T-helper 1 cell treated with Interleukin-12 subunit alpha and Interleukin-12 subunit beta and Interleukin-4 antibody, amounts not matched to agents 30 ng/mL and 1 ng/mL, for 36 hours (primary cell): ENCODE measurements at regions not wholly inside any gene's neighbourhood (a gene's known extent, or its start where the extent isn't known, plus 50 kb on each side); places are given as distances from the start of the nearest gene placed in this dataset.

ENCODE experiments used
- intact Hi-C: fragments of 100-400 bp; cut with micrococcal nuclease; formaldehyde crosslinking; loops from one replicate; pipeline ENCODE4 v1.15.1; 2024

DNA sequence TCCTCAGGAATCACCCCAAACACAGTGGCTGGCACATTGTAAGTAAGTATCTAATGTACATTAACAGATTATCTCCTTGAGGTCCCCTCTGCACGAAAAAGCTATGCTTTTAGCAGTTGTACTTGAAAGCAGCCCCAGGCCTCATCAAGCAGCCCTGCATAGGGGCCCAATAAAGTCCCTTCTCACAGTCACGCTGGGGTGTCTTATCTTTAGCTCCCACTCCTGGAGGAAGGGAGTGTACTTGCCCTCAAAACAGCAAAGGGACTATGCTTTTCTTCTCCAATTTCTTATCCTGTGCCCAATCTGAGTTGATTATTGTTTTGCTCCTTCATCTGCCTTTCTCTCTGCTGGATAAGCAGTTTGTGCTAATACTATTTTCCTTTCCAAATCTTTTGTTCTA, 168.8 kb upstream of the PLXNA2 start:
- intact Hi-C loops: no loop called here

DNA sequence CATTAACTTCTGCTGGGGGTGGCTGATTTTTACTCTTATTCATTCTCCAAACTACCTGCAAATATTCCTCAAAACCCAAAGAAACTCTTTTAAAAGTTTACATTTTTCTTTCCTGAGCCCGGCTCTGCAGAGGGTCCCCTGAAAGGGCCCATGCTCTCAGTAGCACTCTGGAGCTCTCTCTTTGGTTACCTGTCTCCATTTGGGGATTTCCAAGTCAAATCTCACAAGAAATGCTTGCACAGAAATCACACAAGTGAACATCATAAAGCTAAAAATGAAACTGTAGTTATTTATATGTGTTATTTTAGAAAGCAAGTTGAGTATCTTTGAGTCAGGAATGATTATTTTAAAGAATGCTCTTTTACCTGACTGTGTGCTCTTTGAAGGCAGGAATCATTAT, 174.5 kb upstream of the PLXNA2 start:
- intact Hi-C loops: no loop called here

DNA sequence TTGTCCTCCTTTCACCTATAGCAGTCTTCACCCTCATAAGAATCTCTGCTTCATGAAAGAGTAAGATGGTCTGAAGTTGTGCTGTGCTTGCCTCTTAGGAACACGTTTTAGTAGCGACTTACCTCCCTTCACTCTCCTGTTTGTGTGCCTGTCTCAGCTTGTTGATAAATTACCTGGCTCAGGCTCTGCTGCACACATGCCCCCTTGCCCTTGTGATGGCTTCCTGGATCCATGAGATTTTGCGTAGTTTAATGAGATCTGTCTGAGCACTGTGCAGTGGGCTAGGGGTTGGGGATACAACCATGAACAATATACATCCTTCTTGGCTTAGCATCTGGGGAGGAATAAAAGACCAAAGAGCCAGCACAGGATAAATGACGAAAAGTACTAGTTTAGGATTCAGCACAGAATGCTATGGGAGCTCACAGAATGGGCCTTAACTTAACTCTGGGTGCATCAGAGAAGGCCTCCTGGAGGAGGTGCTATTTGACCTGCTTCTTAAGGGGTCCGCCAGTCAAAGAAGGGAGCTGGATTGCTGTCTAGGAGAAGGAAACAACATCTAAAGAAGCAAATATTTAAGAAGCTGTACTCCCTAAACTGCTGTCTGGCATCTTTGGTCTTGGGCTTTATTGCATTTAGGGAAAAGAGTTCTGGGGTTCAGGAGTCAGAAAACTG, 175.7 kb upstream of the PLXNA2 start:
- intact Hi-C loops: no loop called here

DNA sequence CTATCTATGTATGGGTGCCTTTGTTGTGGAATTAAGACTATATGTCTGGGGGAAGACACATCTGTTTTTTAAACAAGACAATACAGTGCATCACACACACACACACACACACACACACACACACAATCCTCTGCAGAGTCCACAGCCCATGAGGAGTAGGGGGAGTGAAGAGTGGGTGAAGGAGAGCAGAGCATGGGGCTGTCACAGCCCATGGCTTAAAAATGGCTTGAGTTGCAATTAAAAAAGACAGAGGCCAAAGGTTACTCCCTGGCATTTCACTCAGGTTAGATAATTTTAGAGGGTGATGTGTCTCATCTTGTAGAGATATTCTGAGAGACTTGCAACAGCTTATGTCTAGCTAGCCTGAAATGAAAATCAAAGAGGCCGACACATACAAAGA, 176.5 kb upstream of the PLXNA2 start:
- intact Hi-C loops: no loop called here

DNA sequence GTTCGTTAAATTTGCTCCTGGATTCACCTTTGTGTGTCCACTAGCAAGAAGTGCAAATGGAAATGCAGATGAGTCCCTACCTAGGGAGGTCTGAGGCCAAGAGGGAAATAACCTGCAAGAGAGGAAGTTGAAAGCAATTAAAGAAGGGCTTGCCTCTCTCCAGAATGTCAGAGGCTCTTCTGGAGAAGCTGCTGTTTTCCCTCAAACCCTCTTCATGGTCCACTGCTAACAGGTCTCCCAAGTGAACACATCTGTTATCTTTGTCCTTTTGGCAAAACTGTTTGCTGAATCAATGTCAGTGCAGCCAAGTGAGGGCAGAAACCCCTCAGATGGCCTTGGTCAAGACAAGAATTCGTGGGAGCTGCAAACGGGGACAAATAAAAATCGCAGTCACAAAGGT, 177.3 kb upstream of the PLXNA2 start:
- intact Hi-C loops: no loop called here

DNA sequence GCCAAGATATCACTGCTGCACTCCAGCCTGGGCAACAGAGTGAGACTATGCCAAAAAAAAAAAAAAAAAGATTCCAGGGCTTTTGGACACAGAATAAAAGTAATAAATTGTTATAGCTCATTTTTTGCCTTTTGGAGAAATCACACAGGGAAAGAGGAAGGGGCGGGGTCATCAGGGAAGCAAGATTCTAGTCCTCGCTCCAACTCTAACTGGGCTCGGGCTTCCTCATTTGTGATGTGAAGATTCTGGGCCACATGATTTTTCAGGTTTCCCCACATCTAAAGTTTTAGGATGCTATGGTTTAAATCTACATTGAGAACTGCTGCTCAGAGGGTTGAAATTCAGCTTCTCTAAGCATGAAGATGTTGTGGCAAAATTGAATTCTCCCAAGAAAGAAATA, 179.3 kb upstream of the PLXNA2 start:
- intact Hi-C loops: no loop called here

DNA sequence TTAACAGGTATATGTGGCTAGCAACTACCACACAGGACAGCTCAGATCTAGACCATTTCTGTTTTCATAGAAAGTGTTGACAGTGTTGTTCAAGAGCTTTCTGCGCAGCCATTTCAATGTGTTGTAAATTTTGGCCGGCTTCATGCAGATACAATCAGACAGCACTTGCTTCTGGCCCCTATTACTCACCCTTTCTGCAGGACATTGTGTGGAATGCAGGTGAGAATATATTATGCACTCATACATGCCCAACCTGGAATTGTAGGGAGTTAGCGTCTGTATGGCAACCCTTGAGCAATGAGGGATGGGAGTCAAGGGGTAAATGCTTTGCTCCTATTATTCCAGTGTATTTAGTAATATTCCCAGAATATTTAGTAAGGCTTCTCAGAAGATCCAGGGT, 180.9 kb upstream of the PLXNA2 start:
- intact Hi-C loops: no loop called here

DNA sequence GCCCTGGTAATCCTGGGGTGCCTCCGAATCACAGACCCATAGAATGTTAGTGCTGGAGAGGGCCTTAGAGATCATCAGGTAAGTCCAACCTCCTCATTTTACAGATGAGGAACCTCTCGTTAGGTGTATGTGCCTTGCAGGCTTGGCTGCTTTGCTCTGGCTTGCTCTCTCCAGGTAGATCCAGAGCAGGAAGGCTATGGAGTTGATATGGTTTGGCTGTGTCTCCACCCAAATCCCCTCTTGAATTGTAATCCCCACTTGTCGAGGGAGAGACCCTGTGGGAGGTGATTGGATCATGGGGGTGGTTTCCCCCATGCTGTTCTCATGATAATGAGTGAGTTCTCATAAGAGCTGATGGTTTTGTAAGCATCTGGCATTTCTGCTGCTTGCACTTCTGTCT, 186.0 kb upstream of the PLXNA2 start:
- intact Hi-C loops: no loop called here

DNA sequence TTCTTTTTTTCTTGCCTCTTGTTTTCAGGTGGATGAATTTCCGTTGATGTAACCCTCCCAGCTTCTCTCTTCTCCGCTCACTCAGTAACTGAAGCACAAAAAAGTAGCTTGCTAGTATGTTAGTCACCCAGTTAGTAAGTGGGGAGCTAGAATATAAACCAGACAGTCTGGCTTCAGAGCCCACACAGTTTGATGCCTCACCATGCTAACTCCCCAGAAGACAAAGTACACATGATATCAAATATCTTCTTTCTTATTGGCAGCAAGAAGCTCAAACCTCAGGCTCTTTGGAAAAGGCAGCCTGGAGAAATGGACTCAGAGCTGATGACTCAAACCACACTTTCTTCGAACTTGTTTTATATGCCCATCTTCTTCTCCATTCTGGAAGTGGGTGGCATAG, 187.5 kb upstream of the PLXNA2 start:
- intact Hi-C loops: no loop called here

DNA sequence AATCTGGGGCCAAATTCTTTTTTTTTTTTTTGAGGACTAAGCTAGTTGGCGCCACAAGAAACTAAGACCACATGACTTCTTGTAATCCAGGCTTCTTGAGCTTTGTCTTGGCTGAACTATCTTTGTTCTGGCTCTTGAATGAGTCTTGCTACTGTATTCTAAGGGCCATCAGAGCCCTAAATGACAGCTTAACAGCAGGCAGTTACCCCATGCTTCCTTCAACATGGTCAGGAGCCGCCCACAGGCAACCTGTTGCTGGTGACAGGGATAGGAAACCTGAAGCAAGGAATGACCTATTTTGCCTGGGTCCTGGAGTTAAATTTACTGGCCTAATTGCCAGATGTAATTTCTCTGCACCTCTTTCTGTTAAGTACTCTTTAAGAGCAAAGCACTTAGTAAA, 188.2 kb upstream of the PLXNA2 start:
- intact Hi-C loops: no loop called here

DNA sequence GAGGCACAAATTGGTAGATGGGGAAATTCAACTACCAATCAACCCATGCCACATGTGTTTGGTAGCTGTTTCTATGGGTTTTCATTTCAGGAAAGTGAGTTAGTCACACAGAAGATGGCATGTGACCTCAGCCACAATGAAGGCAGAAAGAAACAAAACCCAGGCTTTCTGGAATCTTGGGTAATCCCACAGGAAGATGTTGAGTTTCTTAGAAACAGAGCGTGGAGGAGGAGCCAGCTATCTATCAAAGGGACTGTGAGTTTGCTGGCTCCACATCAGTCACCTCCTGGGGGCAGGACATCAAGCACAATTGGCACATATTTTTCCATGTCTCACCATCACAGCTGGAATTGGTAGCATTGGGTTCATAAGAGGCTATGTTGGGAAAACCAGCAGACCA, 188.9 kb upstream of the PLXNA2 start:
- intact Hi-C loops: no loop called here

DNA sequence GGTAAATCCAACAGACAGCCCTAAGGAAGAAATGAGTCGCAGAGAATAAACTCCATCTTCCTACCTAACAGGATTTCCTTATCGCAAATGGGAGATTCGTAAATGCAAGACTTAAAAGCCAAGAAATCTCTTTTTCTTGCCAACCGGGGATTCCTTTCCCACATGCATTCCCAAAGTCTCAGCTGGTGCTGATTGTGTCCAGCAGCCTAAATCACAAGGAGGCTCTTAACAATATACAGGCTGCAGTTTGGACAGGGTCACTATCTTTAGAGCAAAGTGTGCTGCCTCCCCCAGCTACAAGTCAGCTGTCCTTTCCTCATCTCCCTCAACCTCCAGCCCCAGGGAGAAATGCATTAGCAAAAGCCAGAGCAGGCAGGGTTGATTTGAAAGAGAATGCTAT, 189.8 kb upstream of the PLXNA2 start:
- intact Hi-C loops: no loop called here

DNA sequence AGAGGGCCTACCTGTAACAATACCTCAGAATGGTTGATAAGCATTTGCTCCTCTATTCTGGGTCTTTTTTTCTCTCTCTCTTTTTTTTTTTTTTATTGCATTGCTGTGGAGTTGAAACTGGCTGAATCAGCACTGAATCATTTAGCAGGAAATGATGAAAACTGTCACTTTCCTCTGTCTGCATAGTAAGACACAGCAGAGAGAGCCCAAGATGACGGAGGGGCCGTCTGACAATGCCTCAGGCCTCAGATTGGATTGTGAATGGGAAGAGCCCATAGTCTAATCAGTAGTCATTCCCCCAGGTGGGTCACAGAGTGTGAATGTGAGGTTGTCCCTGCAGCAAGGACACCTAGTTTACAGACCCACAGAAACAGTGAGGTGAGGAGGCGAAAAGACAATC, 193.2 kb upstream of the PLXNA2 start:
- intact Hi-C loops: no loop called here

DNA sequence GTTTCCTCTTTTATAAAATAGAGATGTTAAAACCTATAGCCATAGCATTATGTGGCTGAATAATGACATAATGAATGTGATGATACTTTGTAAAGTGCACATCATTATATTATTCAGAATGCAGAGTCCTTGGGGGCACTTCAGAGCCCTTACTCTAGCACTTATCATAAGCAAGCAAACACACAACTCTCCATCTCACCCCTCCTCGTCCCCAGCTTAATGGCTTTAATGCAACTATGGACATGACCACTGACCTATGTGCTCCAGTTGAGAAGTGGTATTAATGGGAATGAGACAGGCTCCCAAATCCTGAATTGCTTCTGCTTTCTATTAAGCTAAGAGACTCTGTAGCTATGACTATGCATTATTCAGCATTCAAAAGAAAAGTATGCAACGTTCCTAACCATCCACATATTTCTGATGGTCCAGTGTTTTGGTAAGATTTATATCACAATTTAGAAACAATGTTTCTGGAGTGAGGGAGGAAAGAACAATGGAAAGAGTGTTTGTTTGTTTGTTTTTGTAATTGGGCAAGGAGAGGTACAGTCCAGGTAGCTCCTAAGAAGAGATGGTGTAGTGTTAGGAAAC, 194.0 kb upstream of the PLXNA2 start:
- intact Hi-C loops: no loop called here

DNA sequence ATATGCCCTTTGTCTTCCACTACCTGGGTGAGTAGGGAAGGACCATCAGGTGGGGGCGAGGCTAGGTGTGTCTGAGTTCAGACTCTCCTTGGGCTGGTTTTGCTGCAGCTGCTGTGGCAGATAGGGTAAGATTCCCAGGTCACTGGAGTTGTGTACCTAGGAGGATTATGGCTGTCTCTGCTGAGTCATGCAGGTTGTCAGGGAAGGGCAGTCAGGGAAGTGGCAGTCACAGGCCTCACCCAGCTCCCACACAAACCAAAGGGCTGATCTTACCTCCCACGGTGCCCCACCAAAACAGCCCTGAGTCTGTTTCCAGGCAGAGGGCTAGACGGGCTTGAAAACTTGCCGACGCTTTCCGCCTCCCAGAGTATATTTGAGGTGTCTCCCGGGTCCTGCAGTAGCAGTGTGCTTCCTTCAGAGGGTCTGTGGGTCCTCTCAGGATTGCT, 201.6 kb upstream of the PLXNA2 start:
- intact Hi-C loops: no loop called here

DNA sequence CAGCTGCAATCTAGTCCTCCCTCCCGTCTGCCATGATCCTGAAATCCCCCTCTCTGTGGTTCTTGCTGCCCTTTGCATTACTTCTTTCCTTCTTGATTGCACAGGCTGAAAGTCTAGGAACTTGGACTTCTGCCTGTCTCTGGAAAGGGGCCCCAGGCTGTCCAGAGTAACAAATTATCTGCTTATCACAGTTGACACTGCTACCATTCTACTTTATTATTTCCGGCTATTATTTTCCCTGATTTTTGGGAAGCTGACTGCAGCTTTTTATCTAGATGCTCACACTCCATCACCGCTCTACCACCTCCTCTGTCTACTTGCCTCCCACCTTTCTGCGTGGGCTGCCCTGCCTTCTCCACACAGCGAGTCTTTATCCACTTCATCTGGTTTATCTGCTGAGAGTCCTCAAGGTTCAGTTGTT, 202.1 kb upstream of the PLXNA2 start:
- intact Hi-C loops: no loop called here

DNA sequence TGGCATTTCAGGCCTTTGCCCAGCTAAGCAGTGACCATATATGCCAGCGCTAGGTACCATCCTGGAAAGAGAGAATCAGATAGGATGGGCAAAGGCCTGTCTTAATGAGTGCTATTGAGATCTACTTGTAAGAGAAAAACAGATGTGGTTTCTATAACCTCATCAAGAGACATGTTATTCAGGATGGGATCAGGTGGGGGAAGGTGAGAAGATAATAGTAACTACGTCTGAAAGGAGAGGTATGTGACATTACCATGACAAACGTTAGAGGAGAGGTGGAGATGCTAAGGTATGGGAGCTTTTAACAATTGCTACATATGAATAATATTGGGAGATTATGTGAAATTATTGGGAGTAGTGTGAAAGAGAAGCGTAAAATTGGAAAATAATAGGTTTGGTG, 204.2 kb upstream of the PLXNA2 start:
- intact Hi-C loops: no loop called here

DNA sequence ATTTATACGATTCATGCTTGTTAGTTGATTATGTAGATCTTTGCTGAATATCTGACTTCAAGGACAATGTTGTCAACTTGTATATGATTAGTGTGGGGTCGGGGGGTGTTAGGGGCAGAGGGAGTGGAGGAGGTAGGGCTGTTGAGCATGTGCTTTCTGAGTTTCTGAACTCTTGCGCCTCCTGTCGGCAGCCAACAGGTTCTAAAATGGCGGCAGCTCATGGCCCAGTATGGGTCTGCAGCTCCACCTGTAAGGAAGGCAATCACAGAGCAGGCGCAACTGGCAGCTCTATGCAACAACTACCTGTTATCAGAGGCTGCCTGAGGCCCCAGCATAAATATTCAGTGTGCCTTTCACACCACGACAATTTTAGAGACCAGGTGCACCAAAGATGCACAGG, 205.8 kb upstream of the PLXNA2 start:
- intact Hi-C loops: no loop called here

DNA sequence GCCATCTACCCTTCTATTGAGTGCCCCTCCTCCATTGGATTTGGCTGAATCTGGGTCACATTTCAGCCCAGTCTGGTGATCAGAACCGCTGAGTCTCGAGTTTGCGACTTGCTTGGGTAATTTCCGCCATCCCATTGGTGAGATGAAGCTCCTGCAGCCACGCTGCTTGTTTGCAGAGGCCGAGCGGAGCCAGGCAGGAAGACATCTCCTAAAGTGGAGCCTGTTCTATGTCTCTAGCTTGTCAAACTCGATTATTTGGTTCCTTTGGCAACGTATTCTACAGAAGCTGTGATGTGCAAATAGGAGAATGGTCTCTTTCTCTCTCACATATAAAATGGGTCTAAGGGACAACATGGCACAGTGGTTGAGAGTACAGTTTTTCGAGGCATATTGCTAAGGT, 206.8 kb upstream of the PLXNA2 start:
- intact Hi-C loops: no loop called here

DNA sequence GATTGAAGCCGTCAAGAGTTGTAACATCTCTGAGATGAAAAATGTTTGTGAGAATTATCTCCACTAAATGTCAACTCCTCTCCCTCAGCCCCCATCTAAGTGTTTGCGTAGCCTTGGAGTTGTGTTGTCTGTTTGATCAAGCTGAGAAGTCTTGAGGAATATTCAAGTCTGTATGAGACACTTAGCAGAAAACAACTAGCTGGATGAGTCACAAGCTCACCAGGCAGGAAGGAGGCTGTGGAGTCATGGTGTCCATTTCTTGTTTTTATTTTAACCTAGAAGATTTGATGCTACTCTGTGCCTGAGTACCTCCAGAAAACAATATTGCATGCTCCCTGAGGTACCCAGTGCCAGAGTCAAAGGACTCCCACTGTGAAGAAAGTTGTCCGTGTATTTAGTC, 211.6 kb upstream of the PLXNA2 start:
- intact Hi-C loops: no loop called here

DNA sequence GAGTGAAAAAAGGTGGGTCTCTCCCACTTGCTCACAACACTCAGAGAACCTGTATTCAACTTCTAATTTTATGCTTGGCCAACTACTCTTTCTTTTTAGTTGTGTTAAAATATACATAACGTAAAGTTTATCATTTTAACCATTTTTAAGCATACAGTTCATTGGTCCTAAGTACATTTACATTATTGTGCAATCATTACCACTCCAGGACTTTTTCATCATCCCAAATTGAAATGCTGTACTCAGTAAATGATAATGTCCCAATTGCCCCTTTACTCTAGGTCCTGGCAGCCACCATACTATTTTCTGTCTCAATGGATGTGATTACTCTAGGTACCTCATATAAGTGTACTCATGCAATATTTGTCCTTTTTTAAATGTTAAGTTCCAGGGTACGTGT, 212.3 kb upstream of the PLXNA2 start:
- intact Hi-C loops: no loop called here

DNA sequence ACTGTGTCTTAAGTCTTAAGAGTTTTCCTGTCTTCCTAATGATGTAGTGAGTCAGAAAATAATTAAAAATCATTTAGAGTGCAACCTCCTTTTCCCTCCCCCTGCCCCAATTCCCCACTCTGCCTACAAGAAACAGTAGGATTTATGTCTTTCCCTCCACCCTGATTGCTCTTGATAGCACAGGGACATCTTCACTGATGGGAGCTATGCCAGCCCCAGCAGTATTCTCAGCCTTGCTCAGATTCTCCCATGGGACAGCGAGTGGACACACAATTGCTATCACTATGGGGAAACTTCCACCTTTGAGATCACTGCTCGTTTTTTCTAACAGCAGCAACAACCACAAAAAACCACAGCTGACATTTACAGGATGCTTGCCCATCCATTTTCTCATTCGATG, 216.6 kb upstream of the PLXNA2 start:
- intact Hi-C loops: no loop called here

DNA sequence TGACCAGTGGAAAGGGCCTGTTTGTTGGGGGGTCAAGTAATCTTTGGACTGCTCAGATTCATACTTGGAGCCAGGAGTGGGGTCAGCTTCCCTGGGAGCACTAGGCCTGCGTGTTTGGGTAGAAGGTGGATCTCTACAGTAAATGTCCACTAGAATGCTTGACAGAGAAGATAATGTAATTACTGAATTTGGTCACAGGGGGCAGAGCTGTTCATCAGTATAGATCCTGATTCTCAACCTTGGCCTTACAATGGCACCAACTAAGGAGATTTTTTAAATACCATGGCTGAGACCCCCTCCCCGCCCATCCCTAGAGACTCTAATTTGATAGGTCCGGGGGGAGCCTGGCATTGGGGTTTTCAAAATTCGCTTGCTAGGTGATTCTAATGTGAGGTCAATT, 217.5 kb upstream of the PLXNA2 start:
- intact Hi-C loops: no loop called here

DNA sequence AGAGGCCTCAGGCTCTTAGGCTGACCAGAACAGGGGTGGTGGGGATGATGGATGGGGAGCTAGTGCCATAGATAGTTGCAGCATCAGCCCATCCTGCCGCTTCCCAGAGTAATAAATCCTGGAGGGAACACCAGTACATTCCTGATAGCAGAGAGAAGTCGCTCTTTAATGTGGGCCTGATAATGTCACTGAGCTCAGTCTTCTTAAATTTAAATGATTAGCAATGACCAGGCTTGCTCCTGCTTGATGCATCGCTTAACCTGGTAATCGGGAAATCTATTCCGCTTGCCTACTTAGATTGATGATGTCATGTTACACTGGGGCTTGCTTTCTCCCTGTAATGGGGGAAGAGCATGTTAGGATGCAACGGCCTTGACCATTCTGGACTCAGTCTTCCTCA, 218.6 kb upstream of the PLXNA2 start:
- intact Hi-C loops: no loop called here
